Umbilical cord (tissue), 1 donor: ENCODE measurements at regions not wholly inside any gene's neighbourhood (a gene's known extent, or its start where the extent isn't known, plus 50 kb on each side); places are given as distances from the start of the nearest gene placed in this dataset.
"Not testable (repeated sequence)": the region's sequence is repeated elsewhere in the genome, so short reads cannot be mapped to it uniquely, and the experiment has no call there.

Source experiments
- DNase-seq: peaks from one replicate; pipeline ENCODE4 v3.0.0-alpha.2; 2015; ENCODE audit warnings: low spot score

GRCh38 chr5:99441235-99441634, 512.4 kb upstream of the CHD1 start:
- DNase-seq = no peak

- no peak for DNase-seq
Measured at GRCh38 chr5:99438619-99439018, 509.8 kb upstream of the CHD1 start.

- DNase-seq = peak; percentile 22
Measured at GRCh38 chr5:99437986-99438385, 509.2 kb upstream of the CHD1 start.

- DNase-seq = not testable (repeated sequence)
Measured at GRCh38 chr5:99423396-99423795, 494.6 kb upstream of the CHD1 start.

GRCh38 chr5:99418640-99419039, 489.8 kb upstream of the CHD1 start:
- DNase-seq = not testable (repeated sequence)

GRCh38 chr5:99410386-99410785, 481.6 kb upstream of the CHD1 start:
- DNase-seq = not testable (repeated sequence)

- DNase-seq = not testable (repeated sequence)
Measured at GRCh38 chr5:99404764-99405302, 476.0 kb upstream of the CHD1 start.

- DNase-seq = not testable (repeated sequence)
Measured at GRCh38 chr5:99400571-99400970, 471.8 kb upstream of the CHD1 start.

- no peak for DNase-seq
Measured at GRCh38 chr5:99398976-99399375, 470.2 kb upstream of the CHD1 start.

- DNase-seq = no peak
Measured at GRCh38 chr5:99386406-99387077, 457.7 kb upstream of the CHD1 start.

- no peak for DNase-seq
Measured at GRCh38 chr5:99379187-99379586, 450.4 kb upstream of the CHD1 start.

- no peak for DNase-seq
Measured at GRCh38 chr5:99378443-99378842, 449.6 kb upstream of the CHD1 start.

GRCh38 chr5:99369797-99370593, 441.2 kb upstream of the CHD1 start:
- no peak for DNase-seq

GRCh38 chr5:99368726-99369125, 439.9 kb upstream of the CHD1 start:
- no peak for DNase-seq

- DNase-seq = no peak
Measured at GRCh38 chr5:99355881-99356280, 427.1 kb upstream of the CHD1 start.

- DNase-seq = no peak
Measured at GRCh38 chr5:99349787-99350186, 421.0 kb upstream of the CHD1 start.

GRCh38 chr5:99348597-99348996, 419.8 kb upstream of the CHD1 start:
- no peak for DNase-seq

- DNase-seq = not testable (repeated sequence)
Measured at GRCh38 chr5:99339758-99340157, 411.0 kb upstream of the CHD1 start.

- no peak for DNase-seq
Measured at GRCh38 chr5:99334936-99335335, 406.1 kb upstream of the CHD1 start.

- DNase-seq = no peak
Measured at GRCh38 chr5:99331061-99331460, 402.3 kb upstream of the CHD1 start.

GRCh38 chr5:99320436-99320835, 391.6 kb upstream of the CHD1 start:
- DNase-seq = peak; percentile 84

GRCh38 chr5:99317136-99317535, 388.3 kb upstream of the CHD1 start:
- DNase-seq = no peak

GRCh38 chr5:99316484-99316883, 387.7 kb upstream of the CHD1 start:
- no peak for DNase-seq
